Kidney capillary endothelial cell (primary cell): ENCODE measurements at regions not wholly inside any gene's neighbourhood (a gene's known extent, or its start where the extent isn't known, plus 50 kb on each side); places are given as distances from the start of the nearest gene placed in this dataset.

ENCODE experiments used
- DNase-seq: peaks from one replicate; pipeline ENCODE4 v3.0.0-alpha.2; 2018; ENCODE audit warnings: low spot score

- no peak for DNase-seq
Measured at GRCh38 chr22:49623176-49623575, 204.5 kb downstream of the BRD1 start.

DNA sequence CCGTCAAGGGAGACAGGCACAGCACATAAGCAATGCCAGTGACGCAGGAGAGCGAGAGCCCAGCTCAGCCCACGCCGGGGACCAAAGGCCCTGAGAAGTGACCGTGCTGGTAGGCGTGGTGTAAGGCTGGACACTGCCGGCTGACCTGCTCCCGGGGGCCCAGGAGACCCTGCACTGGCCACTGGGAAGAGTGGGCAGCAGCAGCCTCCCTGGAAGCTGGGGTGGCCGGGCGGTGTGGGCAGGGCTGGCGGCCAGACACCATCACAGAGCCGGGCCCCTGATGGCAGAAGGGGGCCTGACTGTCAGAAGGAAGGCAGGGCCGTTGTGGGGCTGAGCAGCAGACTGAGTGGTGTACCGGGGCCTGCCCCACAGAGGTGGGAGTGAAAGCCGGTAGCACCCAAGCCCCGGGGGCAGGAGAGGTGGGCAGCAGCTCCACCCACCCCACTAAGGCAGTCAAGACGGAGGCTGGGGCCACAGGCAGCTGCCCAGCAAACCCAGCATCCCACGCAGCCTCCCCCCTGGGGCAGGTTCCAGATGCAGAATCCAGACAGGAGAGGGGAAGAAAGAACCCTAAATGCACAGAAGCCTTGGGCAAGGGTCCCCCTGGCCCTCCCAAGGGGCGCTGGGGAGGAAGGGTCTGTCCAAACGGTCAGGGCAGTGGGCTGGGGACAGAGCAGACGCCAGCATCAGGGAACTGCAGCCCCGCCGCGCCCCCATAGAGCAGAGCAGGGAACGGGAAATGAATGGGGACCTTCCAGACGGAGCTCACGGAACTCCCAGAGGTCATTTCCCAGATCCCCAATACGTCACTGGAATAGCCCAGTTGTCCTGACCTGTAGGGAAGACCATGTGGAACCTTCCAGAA, 205.2 kb downstream of the BRD1 start:
- DNase-seq = no peak

- no peak for DNase-seq
Measured at GRCh38 chr22:49621601-49622210, 206.0 kb downstream of the BRD1 start.

DNA sequence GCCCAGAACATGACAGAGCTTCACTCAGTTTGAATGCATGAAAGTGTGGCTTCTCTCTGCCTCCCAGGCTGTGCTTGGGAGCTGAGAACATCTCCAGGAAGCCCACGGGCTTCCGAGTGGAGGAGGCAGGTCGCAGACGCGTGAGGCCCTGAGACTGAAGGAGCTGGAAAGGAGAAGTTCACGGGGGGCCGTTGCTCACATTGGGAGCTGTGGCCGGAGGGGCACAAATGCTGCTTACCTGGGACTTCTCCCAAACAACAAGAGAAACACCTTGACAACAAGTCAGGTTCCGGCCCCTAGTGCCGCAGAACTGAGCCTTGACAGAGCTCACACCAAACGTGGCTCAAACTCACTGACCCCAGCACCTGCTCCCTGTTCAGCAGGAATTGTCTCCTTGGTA, 207.0 kb downstream of the BRD1 start:
- DNase-seq = no peak

- no peak for DNase-seq
Measured at GRCh38 chr22:49620003-49620556, 207.6 kb downstream of the BRD1 start.

- DNase-seq = no peak
Measured at GRCh38 chr22:49619301-49619700, 208.4 kb downstream of the BRD1 start.

- DNase-seq = no peak
Measured at GRCh38 chr22:49618677-49618953, 209.1 kb downstream of the BRD1 start.

DNA sequence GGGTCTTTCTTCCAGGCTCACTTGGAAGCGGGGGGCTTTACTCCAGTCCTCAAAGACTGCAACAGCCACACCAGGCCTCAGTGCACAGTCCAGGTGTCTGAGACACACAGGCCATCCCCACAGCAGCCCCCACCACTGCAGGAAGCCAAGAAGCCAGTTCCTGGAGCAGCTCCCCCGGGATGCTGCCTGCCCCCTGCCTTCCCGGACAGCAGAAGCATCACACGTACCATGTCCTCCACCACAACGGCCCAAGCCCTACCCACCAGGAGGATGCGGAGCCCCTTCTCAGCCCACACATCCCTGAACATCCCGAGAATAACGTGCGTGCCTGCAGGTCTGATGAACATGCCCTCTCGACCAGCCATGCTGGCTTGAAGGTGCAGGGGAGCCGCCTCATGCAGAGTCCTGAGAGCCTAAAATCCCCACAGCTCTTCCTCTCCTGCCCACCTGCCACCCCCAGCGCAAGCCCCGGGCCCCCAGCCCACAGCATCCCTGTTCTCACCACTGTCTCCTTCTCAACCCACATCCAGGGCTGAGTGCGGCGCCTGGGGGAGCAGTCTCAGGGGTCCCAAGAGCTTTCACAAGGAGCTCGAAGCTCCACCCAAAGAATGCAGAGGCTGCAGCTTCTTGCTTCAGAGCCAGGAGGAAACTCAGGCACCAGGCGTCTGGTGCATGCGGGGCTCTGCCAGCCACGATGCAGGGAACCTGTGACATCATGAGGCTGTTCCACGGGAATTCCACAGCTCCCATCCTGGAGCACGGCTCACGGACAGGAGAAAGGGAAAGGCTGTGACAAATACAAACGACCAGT, 209.6 kb downstream of the BRD1 start:
- DNase-seq = no peak

DNA sequence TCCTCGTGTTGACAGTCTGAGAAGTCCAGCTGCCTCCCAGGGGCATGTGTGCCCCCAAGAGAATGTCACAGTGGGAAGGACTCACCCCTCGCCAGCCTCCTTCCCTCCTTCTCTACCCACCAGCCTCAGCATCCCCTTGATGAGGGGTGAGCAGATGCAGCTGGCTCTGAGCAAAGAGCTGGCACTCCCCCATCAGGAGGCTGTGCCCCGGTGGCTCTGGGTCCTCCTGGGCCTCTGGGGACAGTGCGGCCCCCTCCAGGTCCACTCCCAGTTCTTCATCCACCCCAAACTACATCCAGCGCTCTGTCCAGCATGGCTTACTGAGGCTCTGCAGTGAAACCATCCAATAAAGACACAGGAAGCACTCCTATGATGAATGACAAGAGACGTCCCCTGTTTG, 210.4 kb downstream of the BRD1 start:
- DNase-seq = no peak

DNA sequence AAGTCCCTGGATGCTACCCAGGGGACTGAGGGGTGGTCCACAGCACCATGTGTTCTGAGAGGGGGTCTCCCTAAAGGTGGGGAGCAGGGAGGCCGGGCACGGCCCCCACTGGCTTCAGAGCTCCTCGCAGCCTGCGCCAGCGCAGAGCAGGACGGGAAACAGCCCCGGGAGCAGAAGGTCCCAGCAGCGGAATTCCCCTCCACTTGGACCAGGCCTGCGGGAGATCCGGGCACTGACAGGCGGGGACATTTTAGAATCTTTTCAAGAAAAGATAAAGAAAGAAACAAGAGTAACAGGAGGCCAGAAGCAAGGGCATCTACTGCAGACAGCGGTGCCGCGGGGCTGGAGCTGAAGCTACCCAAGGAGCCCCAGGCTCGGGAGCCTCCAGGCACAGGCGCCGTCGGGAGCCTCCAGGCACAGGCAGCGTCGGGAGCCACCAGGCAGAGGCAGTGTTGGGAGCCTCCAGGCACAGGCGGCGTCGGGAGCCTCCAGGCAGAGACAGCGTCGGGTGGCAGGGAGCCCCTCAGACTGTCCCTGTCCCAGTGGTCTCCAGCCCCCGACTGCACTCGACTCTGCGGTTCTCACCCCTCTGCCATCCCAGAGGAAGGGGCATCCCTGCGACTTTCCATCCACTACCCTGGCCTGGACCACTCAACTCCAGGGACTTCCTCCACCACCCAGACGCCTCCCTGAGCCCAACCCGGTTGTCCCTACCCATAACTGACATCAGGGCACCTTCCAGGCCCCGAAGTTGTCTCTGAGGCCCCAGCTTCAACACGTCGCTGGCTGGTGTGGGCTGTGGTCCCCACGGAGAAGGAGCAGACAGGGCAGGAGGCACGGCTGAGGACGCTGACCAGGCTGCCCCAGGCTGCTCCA, 211.1 kb downstream of the BRD1 start:
- DNase-seq = no peak

DNA sequence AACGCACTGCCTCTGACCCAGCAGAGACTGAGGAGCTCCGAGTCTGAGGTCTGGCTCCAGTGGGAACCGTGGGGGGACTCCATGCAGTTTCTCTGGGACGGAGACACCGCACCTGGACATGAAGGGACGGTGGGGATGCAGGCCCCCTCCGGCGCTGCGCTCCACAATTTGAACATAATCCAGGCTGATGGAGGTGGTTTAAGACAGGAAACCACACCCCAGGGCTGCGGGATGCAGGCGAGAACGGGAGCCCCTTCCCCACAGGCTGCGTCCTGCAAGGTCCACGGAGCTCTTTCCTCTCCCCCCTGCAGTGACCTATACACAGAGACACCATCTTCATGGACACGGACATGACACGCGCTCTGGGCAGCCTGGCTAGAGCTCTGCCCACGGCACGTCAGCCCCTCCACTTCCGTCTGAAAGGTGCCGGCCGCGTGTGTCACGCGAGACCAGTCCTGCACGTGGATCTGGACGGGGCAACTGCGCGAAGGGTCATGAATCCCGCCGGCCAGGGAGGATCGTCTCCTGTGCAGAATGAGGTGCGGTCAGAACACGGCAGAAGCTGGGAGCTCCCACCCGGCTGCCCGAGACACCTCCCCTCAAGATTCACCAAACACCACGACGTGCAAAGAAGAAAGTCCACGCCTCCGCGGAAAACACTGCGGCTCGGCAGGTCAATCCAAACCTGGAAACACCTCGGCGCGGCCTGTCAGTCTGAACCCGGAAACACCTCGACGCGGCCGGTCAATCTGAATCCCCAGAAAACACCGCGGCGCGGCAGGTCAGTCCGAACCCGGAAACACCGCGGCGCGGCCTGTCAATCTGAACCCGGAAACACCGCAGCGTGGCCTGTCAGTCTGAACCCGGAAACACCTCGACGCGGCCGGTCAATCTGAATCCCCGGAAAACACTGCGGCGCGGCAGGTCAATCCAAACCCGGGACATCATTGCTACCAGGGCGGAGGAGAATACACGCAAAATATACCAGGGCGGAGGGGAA, 212.4 kb downstream of the BRD1 start:
- no peak for DNase-seq

DNA sequence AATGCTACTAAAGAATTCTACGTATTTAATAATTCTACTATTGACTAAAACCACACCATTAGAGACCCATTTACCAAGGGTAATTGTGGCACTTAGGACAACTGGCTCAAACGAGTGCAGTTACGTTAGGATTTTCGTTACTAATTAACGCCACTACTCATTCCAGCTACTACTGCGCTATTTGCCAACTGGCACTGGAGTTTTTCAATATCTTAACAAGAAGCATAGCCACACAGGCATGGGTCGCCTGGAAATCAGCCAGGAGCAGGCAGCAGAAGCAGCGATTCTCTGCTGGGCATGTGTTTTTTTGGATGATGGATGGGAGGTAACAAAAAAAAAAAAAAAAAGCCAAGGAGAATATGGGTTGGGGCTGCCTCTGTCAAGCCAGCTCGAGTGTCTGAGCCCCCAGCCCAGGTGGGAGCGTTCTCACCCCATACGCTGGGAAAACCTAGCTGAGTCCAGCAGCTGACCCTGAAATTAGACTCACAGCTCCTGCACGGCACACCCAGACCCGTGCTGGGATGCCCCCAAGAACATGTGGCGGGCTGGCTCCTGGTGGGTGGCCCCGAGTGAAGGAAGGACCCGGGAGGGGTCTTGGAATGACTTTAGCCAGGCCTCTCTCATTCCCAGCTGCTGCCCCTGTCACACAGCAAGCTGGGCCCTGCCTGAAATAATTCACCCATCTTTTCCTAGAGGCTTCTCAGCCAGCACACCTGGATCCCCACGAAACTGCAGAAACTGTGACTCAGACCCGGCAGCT, 214.0 kb downstream of the BRD1 start:
- no peak for DNase-seq

DNA sequence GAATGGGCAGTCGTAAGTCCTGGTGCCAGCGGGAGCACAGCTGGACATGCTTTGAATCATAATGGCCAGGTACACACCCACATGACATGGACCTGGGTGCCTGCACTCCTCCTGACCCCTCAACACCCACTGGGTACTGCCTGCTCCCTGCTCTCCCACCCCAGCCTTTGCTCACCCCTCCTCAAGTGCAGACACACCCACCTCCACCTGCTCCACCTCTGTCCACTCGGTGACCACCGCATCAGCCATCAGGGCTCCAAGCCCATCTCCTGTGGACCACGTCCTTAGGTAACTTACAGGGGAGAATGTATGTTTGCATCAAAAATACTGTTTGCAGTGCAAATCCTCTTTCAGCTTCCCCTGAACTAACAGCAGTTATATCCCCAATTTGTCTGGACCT, 214.6 kb downstream of the BRD1 start:
- DNase-seq = no peak

DNA sequence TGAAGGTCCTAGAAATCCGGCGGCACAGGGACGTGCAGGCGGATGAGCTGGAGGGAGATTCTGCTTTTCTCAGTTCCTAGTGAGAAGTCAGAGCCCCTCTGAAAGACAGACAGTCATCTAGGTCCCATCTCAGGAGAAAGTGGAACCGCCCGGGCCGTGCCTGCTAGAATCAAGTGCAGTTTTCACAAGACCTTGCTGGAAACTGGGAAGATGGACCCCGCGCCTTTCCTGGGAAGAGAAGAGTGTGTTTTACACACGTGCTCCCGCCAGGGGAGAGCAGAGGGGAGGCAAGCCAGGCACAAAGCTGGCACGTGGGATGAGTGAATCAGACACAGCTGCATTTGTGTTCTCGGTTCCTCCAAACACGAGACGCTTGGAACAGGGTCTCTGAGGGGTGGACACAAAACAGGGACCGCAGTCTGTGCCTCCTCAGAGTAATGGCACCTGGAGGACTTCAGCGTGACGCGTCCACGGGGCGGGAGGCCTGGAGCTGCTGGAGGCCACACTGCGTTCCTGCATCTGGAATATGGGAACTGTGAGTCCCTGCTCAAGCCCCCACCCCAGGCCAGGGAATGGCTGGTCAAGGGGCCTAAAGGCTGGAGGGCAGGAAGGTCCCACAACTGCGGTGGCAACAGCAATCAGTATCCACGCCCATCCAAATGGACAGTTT, 218.3 kb downstream of the BRD1 start:
- no peak for DNase-seq

DNA sequence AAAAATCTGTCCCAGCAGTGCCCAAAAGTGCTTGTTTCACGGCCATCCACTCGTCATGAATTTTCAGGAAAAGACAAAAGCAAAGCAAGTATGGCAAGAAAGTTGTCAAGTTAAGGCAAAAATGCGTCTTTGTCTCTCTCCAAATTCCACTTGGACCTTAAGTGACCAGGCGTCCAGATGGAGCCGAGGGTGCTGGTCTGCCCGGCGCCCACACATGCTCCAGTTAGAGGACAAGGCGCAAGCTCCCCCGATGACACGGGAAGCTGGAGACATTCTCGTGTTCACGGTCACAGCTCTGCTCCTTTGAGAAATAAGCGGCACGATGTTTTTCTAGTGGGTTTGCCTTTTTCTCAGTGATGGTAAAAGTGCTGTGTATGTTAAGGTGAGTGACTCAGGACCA, 219.0 kb downstream of the BRD1 start:
- DNase-seq = no peak

GRCh38 chr22:49608228-49608627, 219.4 kb downstream of the BRD1 start:
- no peak for DNase-seq

- no peak for DNase-seq
Measured at GRCh38 chr22:49607821-49608220, 219.9 kb downstream of the BRD1 start.

GRCh38 chr22:49606562-49607290, 220.9 kb downstream of the BRD1 start:
- DNase-seq = no peak
